ENCODE measurements at regions not wholly inside any gene's neighbourhood (a gene's known extent, or its start where the extent isn't known, plus 50 kb on each side); places are given as distances from the start of the nearest gene placed in this dataset.

- no peak for DNase-seq
These were observed 107.3 kb upstream of the ANKRD55 start for GRCh38 chr5:56340196-56340980.

- no peak for DNase-seq
These were observed 106.6 kb upstream of the ANKRD55 start for GRCh38 chr5:56339732-56340131.

- DNase-seq, result no peak
These were observed 104.7 kb upstream of the ANKRD55 start for GRCh38 chr5:56337715-56338319.

- DNase-seq, result no peak
These were observed 102.1 kb upstream of the ANKRD55 start for GRCh38 chr5:56335212-56335611.

- no peak for DNase-seq
These were observed 97.7 kb upstream of the ANKRD55 start for GRCh38 chr5:56330806-56331205.

- DNase-seq, result no peak
These were observed 97.0 kb upstream of the ANKRD55 start for GRCh38 chr5:56330167-56330566.

- no peak for DNase-seq
These were observed 96.5 kb upstream of the ANKRD55 start for GRCh38 chr5:56329652-56330051.

GRCh38 chr5:56328753-56329560, 95.8 kb upstream of the ANKRD55 start:
- DNase-seq, result no peak

- peak; percentile 72 for DNase-seq
These were observed 94.7 kb upstream of the ANKRD55 start for GRCh38 chr5:56327809-56328208.

- no peak for DNase-seq
These were observed 93.6 kb upstream of the ANKRD55 start for GRCh38 chr5:56326770-56327169.

GRCh38 chr5:56326116-56326515, 93.0 kb upstream of the ANKRD55 start:
- no peak for DNase-seq

- DNase-seq, result no peak
These were observed 91.9 kb upstream of the ANKRD55 start for GRCh38 chr5:56325039-56325438.

GRCh38 chr5:56323505-56323904, 90.4 kb upstream of the ANKRD55 start:
- DNase-seq, result no peak

GRCh38 chr5:56322592-56322991, 89.5 kb upstream of the ANKRD55 start:
- no peak for DNase-seq

GRCh38 chr5:56321236-56321881, 88.2 kb upstream of the ANKRD55 start:
- no peak for DNase-seq

- DNase-seq, result no peak
These were observed 87.6 kb upstream of the ANKRD55 start for GRCh38 chr5:56320686-56321085.

GRCh38 chr5:56319526-56320181, 86.5 kb upstream of the ANKRD55 start:
- no peak for DNase-seq

GRCh38 chr5:56317923-56318561, 84.9 kb upstream of the ANKRD55 start:
- no peak for DNase-seq

GRCh38 chr5:56316299-56316994, 83.3 kb upstream of the ANKRD55 start:
- DNase-seq, result no peak

GRCh38 chr5:56314529-56314928, 81.4 kb upstream of the ANKRD55 start:
- no peak for DNase-seq

GRCh38 chr5:56313596-56313995, 80.5 kb upstream of the ANKRD55 start:
- no peak for DNase-seq

Data from activated CD4-positive, CD25-positive, alpha-beta regulatory T cell treated with anti-CD3 and anti-CD28 coated beads, Interleukin-2, amount 50 U/mL, for 72 hours (primary cell).